HepG2 (cell line): ENCODE measurements at regions not wholly inside any gene's neighbourhood (a gene's known extent, or its start where the extent isn't known, plus 50 kb on each side); places are given as distances from the start of the nearest gene placed in this dataset.

Experiments used
- ATAC-seq: fragments of 200-7000 bp; cut with Tn5 transposase; 3 replicates; pipeline ENCODE4 v1.9.1; 2020; ENCODE audit warnings: mild to moderate bottlenecking, moderate library complexity
- BruUV-seq: library from RNA; stranded (reverse); fragments of 400-500 nt; replicated peaks from 2 replicates; lab custom pipeline; 2021; lab: Mats Ljungman, UMichigan
- CTCF ChIA-PET: fragments of 300-600 bp; formaldehyde crosslinking; extraction: SDS; loops from one replicate; lab custom pipeline; 2021; ENCODE audit warnings: low total read pairs, inconsistent platforms, low intra/inter-chr PET ratio; lab: Yijun Ruan, JAX
- POLR2A ChIA-PET: fragments of 350-600 bp; sonication (Branson Sonifier 250); formaldehyde crosslinking; loops from one replicate; lab custom pipeline; 2020; ENCODE audit warnings: antibody characterized with exemption, inconsistent platforms; lab: Yijun Ruan, JAX
- DNase-seq: peaks from one replicate; pipeline ENCODE4 v3.0.0-alpha.2; 2015; ENCODE audit warnings: low spot score
- FAIRE-seq: peaks from 3 replicates; lab custom pipeline; 2011; peaks lifted over from hg19 to GRCh38; lab: Jason Lieb, UNC
- H2AFZ ChIP-seq: one replicate; pipeline ENCODE4 v1.6.1; 2011; ENCODE audit warnings: low read length, inconsistent platforms
- H3K27ac ChIP-seq: fragments of 300-600 bp; 3 replicates; pipeline ENCODE4 v1.8.0; 2011; ENCODE audit warnings: mixed run types, mild to moderate bottlenecking, mixed read lengths, low read length, inconsistent platforms; ENCODE audit not compliant: insufficient read depth; ENCODE audit errors: extremely low read length
- H3K27me3 ChIP-seq, 2 experiments: fragments of 200-600 bp in 1 of 2; 2 replicates in 1 of 2; 3 replicates in 1 of 2; pipeline versions ENCODE4 v1.6.0 to v1.8.0; 2011; ENCODE audit warnings: low read length in 2 of 2, mild to moderate bottlenecking in 2 of 2, moderate library complexity in 2 of 2, inconsistent platforms in 1 of 2; ENCODE audit not compliant: insufficient read depth in 2 of 2, control insufficient read depth in 1 of 2
- H3K36me3 ChIP-seq, 2 experiments: fragments of 200-600 bp in 1 of 2; replicated peaks in 1 of 2; 2 replicates in 1 of 2; 3 replicates in 1 of 2; pipeline versions ENCODE4 v1.5.1 to v1.8.0; 2011; ENCODE audit warnings: low read length in 2 of 2, inconsistent platforms in 1 of 2; ENCODE audit not compliant: insufficient read depth in 2 of 2, control insufficient read depth in 1 of 2
- H3K4me1 ChIP-seq: 2 replicates; pipeline ENCODE4 v1.5.1; 2012; ENCODE audit warnings: low read length, inconsistent platforms; ENCODE audit not compliant: insufficient read depth
- H3K4me2 ChIP-seq: 2 replicates; pipeline ENCODE4 v1.6.0; 2011; ENCODE audit warnings: low read depth, low read length, inconsistent platforms
- H3K4me3 ChIP-seq, 3 experiments: fragments of 200-600 bp in 1 of 3; sonication (generic), shearing (Covaris generic) in 1 of 3; replicated peaks in 1 of 3; 2 replicates each; pipeline ENCODE4 v1.5.1; 2011 to 2016; ENCODE audit warnings: low read length in 3 of 3, inconsistent platforms in 2 of 3, low read depth in 2 of 3, mild to moderate bottlenecking in 2 of 3, control low read depth in 1 of 3, mixed read lengths in 1 of 3; ENCODE audit not compliant: insufficient read depth in 1 of 3
- H3K79me2 ChIP-seq: one replicate; pipeline ENCODE4 v1.6.1; 2011; ENCODE audit warnings: low read length, inconsistent platforms; ENCODE audit not compliant: insufficient read depth
- H3K9ac ChIP-seq: 2 replicates; pipeline ENCODE4 v1.6.0; 2011; ENCODE audit warnings: mild to moderate bottlenecking, low read depth, low read length, inconsistent platforms; ENCODE audit not compliant: insufficient read depth
- H3K9me3 ChIP-seq: 2 replicates; pipeline ENCODE4 v1.5.1; 2012; ENCODE audit warnings: mild to moderate bottlenecking, low read length
- H4K20me1 ChIP-seq: 2 replicates; pipeline ENCODE4 v1.6.0; 2011; ENCODE audit warnings: inconsistent platforms, mild to moderate bottlenecking, low read length, moderate library complexity; ENCODE audit not compliant: insufficient read depth
- DNMT1 ChIP-seq: sonication (generic); formaldehyde crosslinking; IDR thresholded peaks from 2 replicates; pipeline ENCODE4 v1.5.1; 2020; ENCODE audit warnings: mild to moderate bottlenecking, missing genetic modification reagents
- GMEB1 ChIP-seq: sonication (generic); formaldehyde crosslinking; IDR thresholded peaks from 2 replicates; pipeline ENCODE4 v1.5.1; 2020; ENCODE audit warnings: missing genetic modification reagents, mild to moderate bottlenecking, borderline replicate concordance
- HNF1B ChIP-seq: sonication (generic); formaldehyde crosslinking; IDR thresholded peaks from 2 replicates; pipeline ENCODE4 v1.5.1; 2020; ENCODE audit warnings: mild to moderate bottlenecking, moderate library complexity, missing genetic modification reagents
- MLXIP ChIP-seq: sonication (generic); formaldehyde crosslinking; IDR thresholded peaks from 2 replicates; pipeline ENCODE4 v1.9.0; 2021; ENCODE audit warnings: missing genetic modification reagents, borderline replicate concordance
- SOX5 ChIP-seq: IDR thresholded peaks from 2 replicates; pipeline ENCODE4 v1.6.1; 2016; ENCODE audit warnings: borderline replicate concordance
- SP5 ChIP-seq: IDR thresholded peaks from 2 replicates; pipeline ENCODE4 v1.6.1; 2016; ENCODE audit warnings: low read depth, borderline replicate concordance
- TBL1XR1 ChIP-seq: fragments of 150-350 bp; IDR thresholded peaks from 2 replicates; pipeline ENCODE4 v1.6.1; 2014; ENCODE audit warnings: borderline replicate concordance, low read length; ENCODE audit not compliant: partially characterized antibody
- TCF7 ChIP-seq: sonication (generic); IDR thresholded peaks from 2 replicates; pipeline ENCODE4 v1.6.1; 2016; ENCODE audit warnings: antibody characterized with exemption, low read depth
- TFDP2 ChIP-seq: sonication (generic); formaldehyde crosslinking; IDR thresholded peaks from 2 replicates; pipeline ENCODE4 v1.4.0; 2020; ENCODE audit warnings: missing genetic modification reagents
- ZBTB4 ChIP-seq: sonication (generic); formaldehyde crosslinking; IDR thresholded peaks from 2 replicates; pipeline ENCODE4 v1.4.0; 2020; ENCODE audit warnings: missing genetic modification reagents, mild to moderate bottlenecking, borderline replicate concordance
- ZNF501 ChIP-seq: sonication (generic); formaldehyde crosslinking; IDR thresholded peaks from 2 replicates; pipeline ENCODE4 v1.5.1; 2020; ENCODE audit warnings: mild to moderate bottlenecking, moderate library complexity, missing genetic modification reagents
- ZNF839 ChIP-seq: sonication (generic); formaldehyde crosslinking; IDR thresholded peaks from 2 replicates; pipeline ENCODE4 v1.4.0; 2020; ENCODE audit warnings: missing genetic modification reagents, mild to moderate bottlenecking, borderline replicate concordance
- in situ Hi-C: cut with HindIII; loops from 2 replicates; pipeline ENCODE4 v1.10.0; 2017; ENCODE audit warnings: low pct_unique_long_range_greater_than_20kb; ENCODE audit not compliant: extremely low pct_ligation_motif_present
- intact Hi-C: fragments of 100-400 bp; cut with micrococcal nuclease; formaldehyde crosslinking; loops from one replicate; pipeline ENCODE4 v1.10.0; 2022; ENCODE audit not compliant: unreplicated experiment

GRCh38 chr4:106595906-106596305, 227.3 kb upstream of the GIMD1 start (continued):
- TF ChIP-seq GMEB1 (CRISPR knock-in tag) (no peak), HNF1B (CRISPR knock-in tag) (no peak), ZNF501 (no peak)

GRCh38 chr4:106594291-106594952, 225.8 kb upstream of the GIMD1 start:
- Histone ChIP-seq H4K20me1 (no peaks in the 10 kb centered on the region), H3K9me3 (no peaks in the 10 kb centered on the region), H3K79me2 (no peaks in the 10 kb centered on the region), H3K4me3 (no peak overlapping the region), H3K27me3 (no peaks in the 10 kb centered on the region), H3K9ac (no peak overlapping the region), H2AFZ (no peak overlapping the region), H3K4me1 (no peaks in the 10 kb centered on the region), H3K4me2 (no peak overlapping the region), H3K36me3 (no peaks in the 10 kb centered on the region), H3K27ac (no peak overlapping the region)
- FAIRE-seq (no peak), DNase-seq (no peak), ATAC-seq (no peak)
- in situ Hi-C loops = no loop called here
- POLR2A ChIA-PET = no interaction called here
- intact Hi-C loops = no loop called here
- CTCF ChIA-PET = no interaction called here
- no TSS peak for BruUV-seq
- no peak for TF ChIP-seq ZNF839 (CRISPR knock-in tag)
- no peak for TF ChIP-seq SOX5 (CRISPR knock-in tag)
- no peak for TF ChIP-seq SP5
- TF ChIP-seq MLXIP (CRISPR knock-in tag) = no peak
- no peak for TF ChIP-seq TFDP2 (CRISPR knock-in tag)
- TF ChIP-seq DNMT1 = no peak
- TF ChIP-seq TBL1XR1 = no peak
- no peak for TF ChIP-seq ZBTB4 (CRISPR knock-in tag)
- no peak for TF ChIP-seq TCF7
